GM19025 (cell line): ENCODE measurements at regions not wholly inside any gene's neighbourhood (a gene's known extent, or its start where the extent isn't known, plus 50 kb on each side); places are given as distances from the start of the nearest gene placed in this dataset.

Experiments used
- ATAC-seq: cut with Tn5 transposase; IDR thresholded peaks from one replicate; pipeline ENCODE4 v1.9.1; 2021; ENCODE audit warnings: mild to moderate bottlenecking, low read depth, moderate library complexity; ENCODE audit not compliant: unreplicated experiment

GRCh38 chr9:87310827-87311523 lies 186.7 kb upstream of the DAPK1 start:
- no peak for ATAC-seq

- ATAC-seq, result no peak
These were observed 178.0 kb upstream of the DAPK1 start for GRCh38 chr9:87319656-87320055.

GRCh38 chr9:87320146-87320884 lies 177.4 kb upstream of the DAPK1 start:
- no peak for ATAC-seq

GRCh38 chr9:87322840-87323635 lies 174.6 kb upstream of the DAPK1 start:
- no peak for ATAC-seq

- no peak for ATAC-seq
These were observed 173.7 kb upstream of the DAPK1 start for GRCh38 chr9:87323928-87324327.

- no peak for ATAC-seq
These were observed 173.0 kb upstream of the DAPK1 start for GRCh38 chr9:87324613-87325194.

- no peak for ATAC-seq
These were observed 170.0 kb upstream of the DAPK1 start for GRCh38 chr9:87327575-87328125.

GRCh38 chr9:87333802-87334201 lies 163.9 kb upstream of the DAPK1 start:
- no peak for ATAC-seq

GRCh38 chr9:87334366-87334765 lies 163.3 kb upstream of the DAPK1 start:
- ATAC-seq, result no peak

GRCh38 chr9:87336407-87336806 lies 161.3 kb upstream of the DAPK1 start:
- ATAC-seq, result no peak

- no peak for ATAC-seq
These were observed 160.7 kb upstream of the DAPK1 start for GRCh38 chr9:87336914-87337333.

GRCh38 chr9:87337335-87338087 lies 160.2 kb upstream of the DAPK1 start:
- no peak for ATAC-seq

- ATAC-seq, result no peak
These were observed 159.3 kb upstream of the DAPK1 start for GRCh38 chr9:87338088-87338989.

GRCh38 chr9:87340391-87340790 lies 157.3 kb upstream of the DAPK1 start:
- no peak for ATAC-seq

- no peak for ATAC-seq
These were observed 154.9 kb upstream of the DAPK1 start for GRCh38 chr9:87342743-87343142.

- no peak for ATAC-seq
These were observed 153.7 kb upstream of the DAPK1 start for GRCh38 chr9:87343816-87344430.

GRCh38 chr9:87346061-87346665 lies 151.5 kb upstream of the DAPK1 start:
- ATAC-seq, result no peak

- ATAC-seq, result no peak
These were observed 146.8 kb upstream of the DAPK1 start for GRCh38 chr9:87350915-87351314.
